Activated CD4-positive, alpha-beta T cell treated with anti-CD3 and anti-CD28 coated beads, Interleukin-2, amount 50 U/mL, for 1 hour (primary cell): ENCODE measurements at regions not wholly inside any gene's neighbourhood (a gene's known extent, or its start where the extent isn't known, plus 50 kb on each side); places are given as distances from the start of the nearest gene placed in this dataset.

Experiments
- DNase-seq: peaks from one replicate; pipeline ENCODE4 v3.0.0-alpha.2; 2020

DNA sequence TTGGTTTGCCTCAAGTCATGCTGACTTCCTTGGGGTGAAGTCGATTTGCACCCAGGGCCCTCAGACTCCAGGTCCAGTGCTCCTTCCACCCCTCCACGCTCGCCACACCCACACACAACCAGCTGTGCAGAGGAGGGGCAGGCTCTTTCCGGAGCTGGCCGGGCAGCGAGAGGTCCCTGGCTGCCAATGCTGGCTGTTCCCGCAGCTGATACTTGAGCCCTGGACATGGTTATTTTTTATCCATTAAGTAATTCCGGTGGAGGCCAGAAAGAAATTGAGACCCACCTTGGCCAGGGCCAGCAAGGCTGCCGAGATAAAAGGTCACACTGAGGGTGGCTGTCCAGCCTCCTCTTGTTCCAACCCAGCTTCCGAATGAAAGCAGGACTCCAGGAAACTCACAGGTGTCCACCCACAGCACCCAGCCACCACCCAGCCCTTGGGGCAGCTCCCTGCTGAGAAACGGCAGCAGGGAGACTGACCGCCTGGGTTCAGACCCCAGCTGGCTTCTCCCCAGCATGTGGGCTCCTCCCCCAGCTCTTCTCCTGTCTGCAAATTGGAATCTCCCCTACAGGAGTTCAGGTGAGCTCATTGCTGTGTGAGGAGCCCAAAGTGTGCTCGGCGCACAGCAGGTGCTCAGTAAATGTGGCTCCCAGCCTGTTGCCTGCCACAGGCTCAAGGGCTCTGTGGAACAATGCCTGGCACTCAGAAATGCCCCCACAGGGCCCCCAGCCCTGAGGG, 77.8 kb downstream of the PDGFA start:
- DNase-seq, result no peak

DNA sequence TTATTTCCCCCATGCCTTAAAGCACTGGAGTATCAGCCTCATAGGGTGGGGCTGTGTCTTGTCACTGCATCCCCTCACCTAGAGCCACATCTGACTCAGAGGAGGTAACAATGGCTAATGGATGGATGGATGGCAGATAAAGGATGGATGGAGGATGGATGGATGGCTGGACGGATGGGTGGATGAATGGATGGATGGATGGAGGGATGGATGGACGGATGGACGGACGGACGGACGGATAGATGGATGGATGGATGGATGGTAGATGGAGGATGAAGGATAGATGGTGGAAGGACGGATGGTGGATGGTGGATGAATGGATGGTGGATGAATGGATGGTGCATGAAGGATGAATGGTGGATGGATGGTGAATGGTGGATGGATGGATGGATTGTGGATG, 77.2 kb downstream of the PDGFA start:
- DNase-seq, result no peak

GRCh38 chr7:443279-443833, 76.3 kb downstream of the PDGFA start:
- DNase-seq, result no peak

- no peak for DNase-seq
Observed at GRCh38 chr7:444606-445005, 75.0 kb downstream of the PDGFA start.

- no peak for DNase-seq
Observed at GRCh38 chr7:445020-445419, 74.6 kb downstream of the PDGFA start.

- DNase-seq, result no peak
Observed at GRCh38 chr7:445563-446288, 73.9 kb downstream of the PDGFA start.

GRCh38 chr7:446289-446935, 73.2 kb downstream of the PDGFA start:
- no peak for DNase-seq
